HL-60 (cell line): ENCODE measurements at regions not wholly inside any gene's neighbourhood (a gene's known extent, or its start where the extent isn't known, plus 50 kb on each side); places are given as distances from the start of the nearest gene placed in this dataset.

Source experiments
- DNase-seq, 2 experiments: peaks; one replicate each; pipeline ENCODE4 v3.0.0-alpha.2; 2010 to 2020; ENCODE audit warnings: low read depth in 1 of 2, low spot score in 1 of 2
- H3K27ac ChIP-seq: fragments of 250-450 bp; sonication (Bioruptor Pico); replicated peaks from 2 replicates; pipeline ENCODE4 v1.5.1; 2020; ENCODE audit warnings: mild to moderate bottlenecking, moderate library complexity
- H3K27me3 ChIP-seq: fragments of 250-450 bp; sonication (Bioruptor Pico); 2 replicates; pipeline ENCODE4 v1.5.1; 2021; ENCODE audit warnings: mild to moderate bottlenecking, moderate library complexity; ENCODE audit not compliant: insufficient read depth, poor library complexity, severe bottlenecking
- H3K4me3 ChIP-seq: replicated peaks from 2 replicates; pipeline ENCODE4 v1.5.1; 2011; ENCODE audit warnings: mild to moderate bottlenecking, control low read depth, low read length; ENCODE audit not compliant: insufficient read depth
- CTCF ChIP-seq: IDR thresholded peaks from one replicate; pipeline ENCODE4 v1.5.1; 2011; ENCODE audit warnings: low read length, control low read depth, inconsistent platforms; ENCODE audit not compliant: insufficient read depth
- GABPA ChIP-seq: IDR thresholded peaks from 2 replicates; pipeline ENCODE4 v1.6.1; 2012; ENCODE audit warnings: low read depth
- POLR2AphosphoS5 ChIP-seq: IDR thresholded peaks from 2 replicates; pipeline ENCODE4 v1.6.1; 2012; ENCODE audit warnings: low read depth
- REST ChIP-seq: IDR thresholded peaks from 2 replicates; pipeline ENCODE4 v1.6.1; 2012; ENCODE audit warnings: low read depth; ENCODE audit not compliant: insufficient replicate concordance
- SPI1 ChIP-seq: IDR thresholded peaks from 2 replicates; pipeline ENCODE4 v1.6.1; 2012; ENCODE audit warnings: low read depth, mild to moderate bottlenecking, borderline replicate concordance

GRCh38 chr7:63014792-63015191 is 983.9 kb upstream of the ZNF722 start:
- H3K4me3 ChIP-seq, result no peak overlapping the region
- no peaks in the 10 kb centered on the region for H3K27me3 ChIP-seq
- no peak overlapping the region for H3K27ac ChIP-seq
- no peak for TF ChIP-seq GABPA
- no peak for TF ChIP-seq CTCF
- TF ChIP-seq REST, result no peak
- no peak for TF ChIP-seq SPI1
- TF ChIP-seq POLR2AphosphoS5, result no peak
- DNase-seq, result no peak

- Histone ChIP-seq H3K27ac (no peak overlapping the region), H3K4me3 (no peak overlapping the region), H3K27me3 (no peaks in the 10 kb centered on the region)
- TF ChIP-seq SPI1, result no peak
- no peak for TF ChIP-seq GABPA
- no peak for TF ChIP-seq POLR2AphosphoS5
- TF ChIP-seq REST, result no peak
- TF ChIP-seq CTCF, result no peak
- DNase-seq, result no peak
Measured at GRCh38 chr7:63023182-63023787, 975.4 kb upstream of the ZNF722 start.

- H3K27ac ChIP-seq, result no peak overlapping the region
- no peak for DNase-seq
- no peaks in the 10 kb centered on the region for H3K27me3 ChIP-seq
- no peak overlapping the region for H3K4me3 ChIP-seq
- TF ChIP-seq POLR2AphosphoS5 (no peak), CTCF (no peak), REST (no peak), GABPA (no peak), SPI1 (no peak)
Measured at GRCh38 chr7:63024446-63024845, 974.2 kb upstream of the ZNF722 start.
